Fibroblast of skin of scalp (primary cell): ENCODE measurements at regions not wholly inside any gene's neighbourhood (a gene's known extent, or its start where the extent isn't known, plus 50 kb on each side); places are given as distances from the start of the nearest gene placed in this dataset.

Experiments
- DNase-seq: peaks from one replicate; pipeline ENCODE4 v3.0.0-alpha.2; 2013

- DNase-seq: no peak
Measured at GRCh38 chr12:23474438-23474976, 475.0 kb downstream of the SOX5 start.
